ENCODE measurements at regions not wholly inside any gene's neighbourhood (a gene's known extent, or its start where the extent isn't known, plus 50 kb on each side); places are given as distances from the start of the nearest gene placed in this dataset.

- TF ChIP-seq CTCF (conservative IDR thresholded peaks at IDR 0.05; ENCODE audit: low read length), result no peak
- no peak for DNase-seq (ENCODE audit: low read depth)
Observed at GRCh38 chr11:76268498-76268897, 62.2 kb upstream of the WNT11 start.

GRCh38 chr11:76267556-76267955 lies 61.3 kb upstream of the WNT11 start:
- DNase-seq (ENCODE audit: low read depth), result peak; percentile 48
- H3K4me3 ChIP-seq (ENCODE audit: low read length), result no peak overlapping the region
- TF ChIP-seq CTCF (conservative IDR thresholded peaks at IDR 0.05; ENCODE audit: low read length), result no peak

More at GRCh38 chr11:76268498-76268897, 62.2 kb upstream of the WNT11 start:
- no peak overlapping the region for H3K4me3 ChIP-seq (ENCODE audit: low read length)

GRCh38 chr11:76266286-76267100 lies 60.2 kb upstream of the WNT11 start:
- TF ChIP-seq CTCF (conservative IDR thresholded peaks at IDR 0.05; ENCODE audit: low read length), result no peak
- DNase-seq (ENCODE audit: low read depth), result peak; percentile 83
- no peak overlapping the region for H3K4me3 ChIP-seq (ENCODE audit: low read length)

- TF ChIP-seq CTCF (conservative IDR thresholded peaks at IDR 0.05; ENCODE audit: low read length), result no peak
- no peak overlapping the region for H3K4me3 ChIP-seq (ENCODE audit: low read length)
- DNase-seq (ENCODE audit: low read depth), result peak; percentile 18
Observed at GRCh38 chr11:76265771-76266241, 59.5 kb upstream of the WNT11 start.

GRCh38 chr11:76263657-76264056 lies 57.4 kb upstream of the WNT11 start:
- no peak for DNase-seq (ENCODE audit: low read depth)
- H3K4me3 ChIP-seq (ENCODE audit: low read length), result no peak overlapping the region
- no peak for TF ChIP-seq CTCF (conservative IDR thresholded peaks at IDR 0.05; ENCODE audit: low read length)

GRCh38 chr11:76263166-76263565 lies 56.9 kb upstream of the WNT11 start:
- no peak overlapping the region for H3K4me3 ChIP-seq (ENCODE audit: low read length)
- no peak for DNase-seq (ENCODE audit: low read depth)
- no peak for TF ChIP-seq CTCF (conservative IDR thresholded peaks at IDR 0.05; ENCODE audit: low read length)

GRCh38 chr11:76260296-76260925 lies 54.1 kb upstream of the WNT11 start:
- no peak for DNase-seq (ENCODE audit: low read depth)
- no peak overlapping the region for H3K4me3 ChIP-seq (ENCODE audit: low read length)
- no peak for TF ChIP-seq CTCF (conservative IDR thresholded peaks at IDR 0.05; ENCODE audit: low read length)

Data from AG10803 (cell line).